Right lobe of liver (tissue), 6 donors: ENCODE measurements at regions not wholly inside any gene's neighbourhood (a gene's known extent, or its start where the extent isn't known, plus 50 kb on each side); places are given as distances from the start of the nearest gene placed in this dataset.
A peak's percentile ranks its signal among the peaks of the same experiment; 100 is the strongest.

ENCODE experiments used
- ATAC-seq, 4 donors: fragments of 200-7000 bp; cut with Tn5 transposase; one replicate each; pipeline ENCODE4 v1.9.1; 2020; ENCODE audit warnings: mild to moderate bottlenecking in 4 of 4, moderate library complexity in 4 of 4
- DNase-seq, 3 donors: peaks; one replicate each; pipeline ENCODE4 v3.0.0-alpha.2; 2020
- H3K27ac ChIP-seq, 3 donors: fragments of 200-600 bp; one replicate each; pipeline ENCODE4 v1.8.0; 2022
- H3K27me3 ChIP-seq, 2 donors: fragments of 200-600 bp; one replicate each; pipeline ENCODE4 v1.8.0; 2022
- H3K36me3 ChIP-seq, 4 donors: fragments of 200-600 bp; sonication (generic) in 1 of 4; one replicate each; pipeline versions ENCODE4 v1.5.1 to v1.8.0; 2017 to 2022; ENCODE audit warnings: control low read depth in 1 of 4
- H3K4me1 ChIP-seq, 4 donors: fragments of 200-600 bp; sonication (generic) in 1 of 4; one replicate each; pipeline versions ENCODE4 v1.5.1 to v1.8.0; 2017 to 2022; ENCODE audit warnings: control low read depth in 1 of 4
- H3K4me3 ChIP-seq, 3 donors: fragments of 200-600 bp; one replicate each; pipeline ENCODE4 v1.8.0; 2022
- H3K9me3 ChIP-seq, 4 donors: fragments of 200-600 bp; sonication (generic) in 1 of 4; one replicate each; pipeline versions ENCODE4 v1.5.1 to v1.8.0; 2017 to 2022; ENCODE audit warnings: control low read depth in 1 of 4
- CTCF ChIP-seq, 4 donors: fragments of 200-600 bp in 3 of 4; fragments of 450-650 bp in 1 of 4; IDR thresholded peaks; one replicate each; pipeline versions ENCODE4 v1.5.1 to v1.8.0; 2016 to 2022; ENCODE audit warnings: antibody characterized with exemption in 4 of 4, mild to moderate bottlenecking in 2 of 4
- POLR2A ChIP-seq: fragments of 450-650 bp; IDR thresholded peaks from one replicate; pipeline ENCODE4 v1.6.1; 2017; ENCODE audit warnings: antibody characterized with exemption, mild to moderate bottlenecking
- WGBS: methylation state at CpG from one replicate; pipeline ENCODE4 v1.1.6; 2018; ENCODE audit warnings: low coverage, low lambda C conversion rate; ENCODE audit not compliant: insufficient coverage; ENCODE audit errors: missing lambda C conversion rate; 5-methylcytosine and 5-hydroxymethylcytosine counted together
- intact Hi-C, 2 donors: fragments of 100-400 bp; cut with DNase I; formaldehyde crosslinking; loops; one replicate each; pipeline versions ENCODE4 v1.11.2 to v1.14.1; 2022
- donor health status: DM: no; HTN: yes; CAD: no.
- donor health status: DM: no; HTN: no; CAD: no.
- donor health status: DM: no; HTN: no; CAD: no.
- donor health status: DM: no; HTN: yes; CAD: no.
- donor health status: DM: no; HTN: yes; CAD: no.

GRCh38 chr1:96157101-96157500, 564.5 kb upstream of the PTBP2 start:
- Histone ChIP-seq H3K36me3 (no peaks in the 10 kb centered on the region), H3K27ac (no peak overlapping the region), H3K4me1 (no peaks in the 10 kb centered on the region), H3K9me3 (peaks cover 0 to 6% (median 0%) of the 10 kb centered on the region in 4 donors), H3K27me3 (no peaks in the 10 kb centered on the region), H3K4me3 (no peak overlapping the region)
- ATAC-seq, result no peak
- TF ChIP-seq POLR2A (no peak), CTCF (IDR thresholded peaks at IDR 0.05) (no peak)
- intact Hi-C loops, result no loop called here
- DNase-seq, result no peak
- WGBS, result 49% methylated on average over 2 of the region's 4 CpGs

GRCh38 chr1:96159379-96159778, 562.2 kb upstream of the PTBP2 start:
- Histone ChIP-seq H3K36me3 (no peaks in the 10 kb centered on the region), H3K4me1 (no peaks in the 10 kb centered on the region), H3K9me3 (peaks cover 0 to 6% (median 0%) of the 10 kb centered on the region in 4 donors), H3K27ac (no peak overlapping the region), H3K27me3 (no peaks in the 10 kb centered on the region), H3K4me3 (no peak overlapping the region)
- TF ChIP-seq CTCF (IDR thresholded peaks at IDR 0.05), result no peak
- no peak for TF ChIP-seq POLR2A
- DNase-seq (no peak), ATAC-seq (peak in 1 of 4 donors; percentile 56)
- 30% methylated on average over 2 of the region's 2 CpGs for WGBS
- intact Hi-C loops, result no loop called here

- Histone ChIP-seq H3K4me1 (no peaks in the 10 kb centered on the region), H3K27ac (no peak overlapping the region), H3K36me3 (no peaks in the 10 kb centered on the region), H3K27me3 (no peaks in the 10 kb centered on the region), H3K9me3 (no peaks in the 10 kb centered on the region), H3K4me3 (no peak overlapping the region)
- intact Hi-C loops, result no loop called here
- TF ChIP-seq CTCF (IDR thresholded peaks at IDR 0.05), result no peak
- TF ChIP-seq POLR2A, result no peak
- WGBS, result 55% methylated on average over 4 of the region's 4 CpGs
- DNase-seq, result no peak
- no peak for ATAC-seq
Observed at GRCh38 chr1:96164053-96164452, 557.5 kb upstream of the PTBP2 start.

GRCh38 chr1:96178053-96178452, 543.5 kb upstream of the PTBP2 start:
- TF ChIP-seq POLR2A (no peak), CTCF (IDR thresholded peaks at IDR 0.05) (no peak)
- no peak for DNase-seq
- Histone ChIP-seq H3K36me3 (no peaks in the 10 kb centered on the region), H3K4me3 (no peak overlapping the region), H3K27me3 (no peaks in the 10 kb centered on the region), H3K9me3 (no peaks in the 10 kb centered on the region), H3K27ac (no peak overlapping the region), H3K4me1 (no peaks in the 10 kb centered on the region)
- intact Hi-C loops, result no loop called here
- no peak for ATAC-seq
- 79% methylated on average over 7 of the region's 8 CpGs for WGBS

- H3K4me3 ChIP-seq, result no peak overlapping the region
- no peak for TF ChIP-seq CTCF (IDR thresholded peaks at IDR 0.05)
- H3K27me3 ChIP-seq, result no peaks in the 10 kb centered on the region
- H3K27ac ChIP-seq, result no peak overlapping the region
- DNase-seq, result no peak
- no peaks in the 10 kb centered on the region for H3K36me3 ChIP-seq
- H3K9me3 ChIP-seq, result no peaks in the 10 kb centered on the region
- no peak for ATAC-seq
- 60% methylated on average over 1 of the region's 2 CpGs for WGBS
- H3K4me1 ChIP-seq, result no peaks in the 10 kb centered on the region
- intact Hi-C loops, result no loop called here
Observed at GRCh38 chr1:96183485-96183884, 538.1 kb upstream of the PTBP2 start.
